ENCODE measurements at regions not wholly inside any gene's neighbourhood (a gene's known extent, or its start where the extent isn't known, plus 50 kb on each side); places are given as distances from the start of the nearest gene placed in this dataset.

- Histone ChIP-seq H3K4me1 (no peaks in the 10 kb centered on the region), H3K27ac (no peak overlapping the region), H3K4me3 (no peak overlapping the region), H3K36me3 (no peaks in the 10 kb centered on the region), H4K20me1 (no peaks in the 10 kb centered on the region), H3K4me2 (no peak overlapping the region), H3K27me3 (no peaks in the 10 kb centered on the region), H3K9ac (no peak overlapping the region), H3K9me3 (no peaks in the 10 kb centered on the region)
- no peak for TF ChIP-seq Cebpa-rat (IDR thresholded peaks at IDR 0.05)
These were observed 67.6 kb upstream of the CAV2 start for GRCh38 chr7:116431787-116432526.

- H4K20me1 ChIP-seq: no peaks in the 10 kb centered on the region
- H3K4me3 ChIP-seq: no peak overlapping the region
- no peak for TF ChIP-seq Cebpa-rat (IDR thresholded peaks at IDR 0.05)
- H3K4me1 ChIP-seq: no peaks in the 10 kb centered on the region
- no peaks in the 10 kb centered on the region for H3K9me3 ChIP-seq
- no peaks in the 10 kb centered on the region for H3K36me3 ChIP-seq
- no peak overlapping the region for H3K27ac ChIP-seq
- H3K27me3 ChIP-seq: no peaks in the 10 kb centered on the region
- no peak overlapping the region for H3K9ac ChIP-seq
- no peak overlapping the region for H3K4me2 ChIP-seq
These were observed 67.0 kb upstream of the CAV2 start for GRCh38 chr7:116432527-116432916.

- H3K27me3 ChIP-seq: no peaks in the 10 kb centered on the region
- H3K27ac ChIP-seq: no peak overlapping the region
- TF ChIP-seq Cebpa-rat (IDR thresholded peaks at IDR 0.05): no peak
- no peak overlapping the region for H3K4me2 ChIP-seq
- no peaks in the 10 kb centered on the region for H3K4me1 ChIP-seq
- H4K20me1 ChIP-seq: no peaks in the 10 kb centered on the region
- H3K9me3 ChIP-seq: no peaks in the 10 kb centered on the region
- H3K4me3 ChIP-seq: no peak overlapping the region
- H3K9ac ChIP-seq: no peak overlapping the region
- no peaks in the 10 kb centered on the region for H3K36me3 ChIP-seq
These were observed 66.3 kb upstream of the CAV2 start for GRCh38 chr7:116433246-116433645.

GRCh38 chr7:116434820-116435341 lies 64.7 kb upstream of the CAV2 start:
- Histone ChIP-seq H3K27ac (no peak overlapping the region), H3K9me3 (no peaks in the 10 kb centered on the region), H3K36me3 (no peaks in the 10 kb centered on the region), H3K4me3 (no peak overlapping the region), H3K4me1 (no peaks in the 10 kb centered on the region), H3K9ac (no peak overlapping the region), H3K4me2 (no peak overlapping the region), H4K20me1 (no peaks in the 10 kb centered on the region), H3K27me3 (no peaks in the 10 kb centered on the region)
- no peak for TF ChIP-seq Cebpa-rat (IDR thresholded peaks at IDR 0.05)

GRCh38 chr7:116436305-116436826 lies 63.2 kb upstream of the CAV2 start:
- Histone ChIP-seq H4K20me1 (no peaks in the 10 kb centered on the region), H3K9me3 (no peaks in the 10 kb centered on the region), H3K4me1 (no peaks in the 10 kb centered on the region), H3K27ac (no peak overlapping the region), H3K27me3 (no peaks in the 10 kb centered on the region), H3K4me3 (no peak overlapping the region), H3K4me2 (no peak overlapping the region), H3K9ac (no peak overlapping the region), H3K36me3 (no peaks in the 10 kb centered on the region)
- no peak for TF ChIP-seq Cebpa-rat (IDR thresholded peaks at IDR 0.05)

GRCh38 chr7:116438267-116438666 lies 61.3 kb upstream of the CAV2 start:
- H4K20me1 ChIP-seq: no peaks in the 10 kb centered on the region
- no peaks in the 10 kb centered on the region for H3K27me3 ChIP-seq
- TF ChIP-seq Cebpa-rat (IDR thresholded peaks at IDR 0.05): no peak
- no peak overlapping the region for H3K9ac ChIP-seq
- H3K4me3 ChIP-seq: no peak overlapping the region
- no peak overlapping the region for H3K4me2 ChIP-seq
- H3K9me3 ChIP-seq: no peaks in the 10 kb centered on the region
- H3K36me3 ChIP-seq: no peaks in the 10 kb centered on the region
- no peaks in the 10 kb centered on the region for H3K4me1 ChIP-seq
- no peak overlapping the region for H3K27ac ChIP-seq

- Histone ChIP-seq H3K27ac (no peak overlapping the region), H3K4me1 (no peaks in the 10 kb centered on the region), H3K36me3 (no peaks in the 10 kb centered on the region), H3K9ac (no peak overlapping the region), H3K9me3 (no peaks in the 10 kb centered on the region), H3K4me2 (no peak overlapping the region), H4K20me1 (no peaks in the 10 kb centered on the region), H3K27me3 (no peaks in the 10 kb centered on the region), H3K4me3 (no peak overlapping the region)
- no peak for TF ChIP-seq Cebpa-rat (IDR thresholded peaks at IDR 0.05)
These were observed 60.5 kb upstream of the CAV2 start for GRCh38 chr7:116439005-116439404.

GRCh38 chr7:116439841-116440549 lies 59.5 kb upstream of the CAV2 start:
- Histone ChIP-seq H3K4me1 (no peaks in the 10 kb centered on the region), H3K36me3 (no peaks in the 10 kb centered on the region)
- no peak for TF ChIP-seq Cebpa-rat (IDR thresholded peaks at IDR 0.05)

GRCh38 chr7:116441534-116441933 lies 58.0 kb upstream of the CAV2 start:
- no peak for TF ChIP-seq Cebpa-rat (IDR thresholded peaks at IDR 0.05)
- no peaks in the 10 kb centered on the region for H3K27me3 ChIP-seq
- no peak overlapping the region for H3K9ac ChIP-seq
- H3K27ac ChIP-seq: no peak overlapping the region
- H3K4me3 ChIP-seq: no peak overlapping the region
- no peaks in the 10 kb centered on the region for H3K4me1 ChIP-seq
- no peaks in the 10 kb centered on the region for H4K20me1 ChIP-seq
- no peaks in the 10 kb centered on the region for H3K36me3 ChIP-seq
- H3K9me3 ChIP-seq: no peaks in the 10 kb centered on the region
- no peak overlapping the region for H3K4me2 ChIP-seq

More at GRCh38 chr7:116439841-116440549, 59.5 kb upstream of the CAV2 start:
- H3K9ac ChIP-seq: no peak overlapping the region
- H4K20me1 ChIP-seq: no peaks in the 10 kb centered on the region
- H3K27me3 ChIP-seq: no peaks in the 10 kb centered on the region
- no peak overlapping the region for H3K4me3 ChIP-seq
- H3K9me3 ChIP-seq: no peaks in the 10 kb centered on the region
- H3K4me2 ChIP-seq: no peak overlapping the region
- no peak overlapping the region for H3K27ac ChIP-seq

- Histone ChIP-seq H3K36me3 (no peaks in the 10 kb centered on the region), H3K4me3 (no peak overlapping the region), H3K9ac (no peak overlapping the region), H3K4me1 (no peaks in the 10 kb centered on the region), H3K4me2 (no peak overlapping the region), H3K9me3 (no peaks in the 10 kb centered on the region), H3K27ac (no peak overlapping the region), H3K27me3 (no peaks in the 10 kb centered on the region), H4K20me1 (no peaks in the 10 kb centered on the region)
- no peak for TF ChIP-seq Cebpa-rat (IDR thresholded peaks at IDR 0.05)
These were observed 56.4 kb upstream of the CAV2 start for GRCh38 chr7:116443101-116443523.

Data from BLaER1 (cell line).